ENCODE measurements at regions not wholly inside any gene's neighbourhood (a gene's known extent, or its start where the extent isn't known, plus 50 kb on each side); places are given as distances from the start of the nearest gene placed in this dataset.
A peak's percentile ranks its signal among the peaks of the same experiment; 100 is the strongest.
"Not testable (repeated sequence)": the region's sequence is repeated elsewhere in the genome, so short reads cannot be mapped to it uniquely, and the experiment has no call there.

- no peak for DNase-seq
Observed at GRCh38 chr7:142461437-142461836, 203.6 kb upstream of the PRSS58 start.

DNA sequence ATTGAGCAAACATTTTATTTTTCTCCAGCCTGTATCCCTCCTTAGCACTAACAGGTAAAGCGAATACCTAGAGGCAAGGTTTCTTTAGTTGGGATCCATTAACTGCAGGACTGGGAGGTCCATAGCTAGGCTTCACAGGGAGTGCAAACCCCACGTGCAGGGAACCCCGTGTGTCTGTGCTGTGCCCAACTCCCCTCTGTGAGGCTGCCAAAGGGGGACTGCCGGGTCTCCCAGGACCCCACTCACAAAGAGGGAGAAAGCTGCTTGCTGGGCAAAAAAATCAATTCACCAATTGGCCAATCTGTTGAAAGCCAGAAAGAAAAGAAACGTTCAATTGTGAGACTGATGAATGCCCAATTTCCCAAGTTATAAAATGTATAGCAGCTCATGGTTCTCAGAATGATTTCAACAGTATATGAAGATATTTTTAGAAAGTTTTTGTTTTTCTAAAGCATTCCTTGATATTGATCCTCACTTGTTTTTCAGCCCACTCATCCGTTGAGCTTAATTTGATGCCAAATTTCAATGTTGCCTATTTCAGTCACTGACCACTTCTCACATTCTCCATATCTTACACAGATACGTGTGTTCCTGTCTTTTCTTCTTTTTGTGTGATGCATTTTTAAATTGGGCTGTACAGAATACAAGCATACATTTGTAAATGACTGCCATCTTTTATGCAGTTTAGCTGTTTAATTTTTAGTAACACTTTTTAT lies 202.7 kb upstream of the PRSS58 start:
- no peak for DNase-seq

DNA sequence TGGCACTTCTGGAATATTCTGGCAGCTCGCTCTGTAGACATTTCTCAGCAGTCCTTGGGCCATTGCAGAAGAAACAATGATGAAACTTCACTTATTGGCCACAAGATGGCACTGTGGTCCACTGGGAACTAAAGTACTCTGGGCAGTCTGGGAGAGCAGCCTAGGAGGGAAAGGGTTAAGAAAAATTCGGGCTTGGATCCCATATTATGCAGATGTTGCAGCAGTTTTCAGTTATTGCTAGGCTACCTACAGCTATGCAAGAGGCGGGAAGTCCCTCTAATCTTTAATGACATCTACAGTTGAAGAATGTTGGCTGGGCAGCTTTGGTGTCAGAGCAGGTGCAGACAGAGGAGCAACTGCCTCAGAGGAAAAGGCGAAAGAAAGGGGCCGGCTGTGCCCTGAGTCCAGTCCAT lies 201.7 kb upstream of the PRSS58 start:
- DNase-seq = peak; percentile 88

DNA sequence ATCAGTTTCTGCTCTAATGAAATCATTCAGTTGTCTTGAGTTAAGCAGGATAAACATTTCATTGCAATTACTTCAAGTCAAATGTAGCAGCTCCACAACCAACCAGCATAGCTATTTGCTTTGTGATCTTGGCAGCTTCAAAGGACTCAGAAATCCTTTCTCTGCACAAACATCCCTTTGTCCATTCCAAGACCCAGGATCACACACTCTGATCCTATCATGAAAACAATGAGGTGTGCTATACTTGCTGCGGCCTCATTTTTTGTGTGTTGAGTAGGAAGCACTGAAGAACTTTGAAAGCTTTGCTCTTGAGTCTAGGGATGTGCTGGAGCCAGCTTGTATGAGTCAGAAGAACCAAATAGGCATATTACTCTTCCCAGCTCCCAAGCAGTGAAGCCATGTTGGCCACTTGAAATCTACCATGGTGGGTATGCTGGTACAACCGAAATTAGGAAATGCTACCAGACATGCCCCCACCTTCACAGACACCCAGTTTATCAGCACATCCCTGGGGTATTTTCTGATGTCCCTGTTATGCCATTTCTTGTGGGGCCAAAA lies 199.4 kb upstream of the PRSS58 start:
- no peak for DNase-seq

- DNase-seq = no peak
Observed at GRCh38 chr7:142455392-142455791, 197.5 kb upstream of the PRSS58 start.

GRCh38 chr7:142454862-142455261 lies 197.0 kb upstream of the PRSS58 start:
- no peak for DNase-seq

GRCh38 chr7:142452791-142453190 lies 194.9 kb upstream of the PRSS58 start:
- no peak for DNase-seq

DNA sequence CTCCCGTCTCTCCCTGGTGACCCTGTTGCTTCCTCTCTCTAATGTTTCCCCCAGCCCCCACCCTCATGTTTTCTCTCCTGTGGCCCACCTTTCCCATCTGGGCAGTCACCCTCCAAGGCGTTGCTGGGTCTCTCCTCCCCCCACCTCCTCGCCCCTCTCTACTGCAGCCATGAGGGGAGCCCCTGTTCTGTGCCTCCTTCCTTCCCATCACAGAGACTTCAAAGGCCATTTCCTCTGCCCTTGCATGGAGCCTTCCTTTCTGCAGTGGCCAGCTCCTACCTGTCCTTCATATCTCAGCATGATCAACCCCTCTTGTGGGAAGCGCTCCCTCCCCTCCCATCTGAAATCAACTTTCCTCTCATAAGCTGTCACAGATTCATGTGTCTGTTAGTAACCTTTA lies 194.0 kb upstream of the PRSS58 start:
- no peak for DNase-seq

DNA sequence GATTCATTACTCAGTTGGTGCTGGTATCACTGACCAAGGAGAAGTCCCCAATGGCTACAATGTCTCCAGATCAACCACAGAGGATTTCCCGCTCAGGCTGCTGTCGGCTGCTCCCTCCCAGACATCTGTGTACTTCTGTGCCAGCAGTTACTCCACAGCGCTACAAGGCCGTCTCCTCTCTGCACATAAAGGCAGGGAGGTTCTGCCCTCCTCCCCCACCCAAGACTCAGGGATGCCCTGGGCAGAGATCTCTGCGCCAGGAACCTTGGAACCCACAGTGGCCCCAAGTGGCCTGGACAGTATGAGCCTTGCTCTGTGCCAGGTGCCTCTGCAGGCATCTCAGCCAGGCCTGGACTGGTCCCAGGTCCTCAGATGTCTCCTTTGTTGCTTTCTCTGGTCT lies 193.4 kb upstream of the PRSS58 start:
- no peak for DNase-seq

- DNase-seq = no peak
Observed at GRCh38 chr7:142450695-142451094, 192.8 kb upstream of the PRSS58 start.

- no peak for DNase-seq
Observed at GRCh38 chr7:142450206-142450605, 192.3 kb upstream of the PRSS58 start.

- not testable (repeated sequence) for DNase-seq
Observed at GRCh38 chr7:142448857-142449256, 191.0 kb upstream of the PRSS58 start.

- no peak for DNase-seq
Observed at GRCh38 chr7:142447762-142448161, 189.9 kb upstream of the PRSS58 start.

DNA sequence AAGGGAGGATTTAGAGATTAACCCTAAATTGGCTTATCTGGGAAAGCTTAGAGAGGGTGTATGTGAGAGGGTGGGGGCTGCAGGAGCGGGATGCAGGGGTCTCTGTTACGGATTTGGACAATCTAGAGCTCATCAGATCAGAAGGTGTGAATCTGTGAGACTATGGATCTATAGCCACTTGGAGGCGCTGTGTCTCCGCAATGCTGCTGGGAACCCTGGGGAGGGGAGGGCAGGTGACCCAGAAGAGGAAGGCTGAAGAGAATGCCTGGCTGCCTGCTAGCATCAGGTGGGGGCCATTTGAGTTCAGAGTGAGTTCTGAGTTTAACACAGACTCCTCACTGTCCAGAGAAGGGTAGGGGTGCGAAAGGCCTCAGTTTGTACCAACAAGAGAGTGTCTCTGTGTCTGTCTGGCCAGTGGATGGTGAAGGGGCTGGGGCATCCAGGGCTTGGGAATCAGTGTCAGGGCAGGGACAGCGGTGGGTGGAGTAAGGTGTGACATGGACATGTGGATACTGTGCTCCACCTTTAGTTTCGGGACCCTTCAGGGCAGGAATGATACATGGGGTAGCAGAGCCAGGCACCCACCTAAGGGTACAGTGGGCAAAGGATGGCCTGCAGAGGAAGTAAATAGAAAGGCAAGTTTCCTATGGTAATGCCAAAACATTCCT lies 187.3 kb upstream of the PRSS58 start:
- DNase-seq = no peak

DNA sequence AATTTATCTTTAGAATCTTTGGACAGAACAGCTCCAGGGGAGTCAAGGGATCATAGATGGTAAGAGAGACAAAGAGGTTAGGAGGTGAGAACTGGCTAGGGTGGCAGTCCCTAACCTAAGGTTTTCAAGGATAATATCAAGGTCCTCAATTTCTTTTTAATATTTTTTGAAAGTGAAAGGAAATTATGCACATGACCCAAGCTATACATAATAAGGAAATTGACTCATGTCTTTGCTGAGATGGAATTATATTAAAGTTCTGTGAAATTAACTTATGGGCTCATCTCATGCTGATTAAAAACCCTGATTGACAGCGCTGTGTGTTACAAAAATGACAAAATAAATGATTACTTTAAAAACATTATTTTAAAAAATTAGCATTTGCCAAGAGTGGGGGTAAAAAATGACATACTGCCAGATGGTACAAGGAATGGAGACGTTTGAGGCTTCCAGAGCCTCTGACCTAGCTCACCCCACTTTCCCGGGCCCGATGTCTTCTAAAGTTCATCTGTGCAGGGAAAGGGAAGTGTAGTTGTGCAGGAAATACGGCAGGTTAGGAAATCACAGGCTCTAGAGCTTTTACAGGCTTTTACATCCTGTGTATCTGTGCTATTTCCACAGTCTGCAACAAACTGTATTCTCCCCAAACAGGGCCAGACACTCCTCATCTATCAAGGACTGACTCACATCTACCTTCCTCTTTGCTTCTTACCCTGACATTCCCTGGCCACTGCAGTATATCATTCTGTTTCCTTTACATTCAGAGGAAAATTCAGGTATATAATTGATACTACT lies 185.6 kb upstream of the PRSS58 start:
- DNase-seq = no peak

DNA sequence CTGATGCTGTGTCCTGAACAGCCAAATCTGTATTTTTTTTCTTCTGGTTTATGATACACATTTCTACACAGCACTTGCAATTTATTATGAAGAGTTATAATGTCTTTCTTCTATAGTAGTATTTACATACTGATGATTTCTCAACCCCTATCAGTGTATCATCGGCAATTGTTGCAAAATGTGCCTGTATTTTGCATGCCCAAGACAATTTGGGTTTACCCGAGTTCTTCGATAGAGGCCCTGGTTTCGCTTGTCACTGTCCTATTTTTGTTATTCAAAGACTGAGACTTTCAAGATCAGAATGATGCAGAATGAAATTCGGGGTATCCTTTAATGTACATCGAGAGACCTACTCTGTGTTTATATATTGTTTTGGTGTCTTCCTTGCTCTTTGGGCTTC lies 184.5 kb upstream of the PRSS58 start:
- no peak for DNase-seq

DNA sequence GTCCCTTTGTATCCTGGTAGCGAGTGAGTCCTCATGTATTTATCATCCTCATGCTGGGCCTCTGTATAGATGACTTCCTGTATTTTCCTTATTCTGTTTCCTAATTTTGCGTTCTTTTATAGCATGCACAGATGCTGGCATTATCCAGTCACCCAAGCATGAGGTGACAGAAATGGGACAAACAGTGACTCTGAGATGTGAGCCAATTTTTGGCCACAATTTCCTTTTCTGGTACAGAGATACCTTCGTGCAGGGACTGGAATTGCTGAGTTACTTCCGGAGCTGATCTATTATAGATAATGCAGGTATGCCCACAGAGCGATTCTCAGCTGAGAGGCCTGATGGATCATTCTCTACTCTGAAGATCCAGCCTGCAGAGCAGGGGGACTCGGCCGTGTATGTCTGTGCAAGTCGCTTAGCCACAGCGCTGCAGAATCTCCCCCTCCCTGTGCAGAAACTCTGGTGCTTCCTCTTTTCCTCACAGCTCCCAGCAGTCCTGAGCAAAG lies 183.1 kb upstream of the PRSS58 start:
- no peak for DNase-seq

- DNase-seq = no peak
Observed at GRCh38 chr7:142440219-142440905, 182.5 kb upstream of the PRSS58 start.

- DNase-seq = no peak
Observed at GRCh38 chr7:142439739-142440138, 181.9 kb upstream of the PRSS58 start.

DNA sequence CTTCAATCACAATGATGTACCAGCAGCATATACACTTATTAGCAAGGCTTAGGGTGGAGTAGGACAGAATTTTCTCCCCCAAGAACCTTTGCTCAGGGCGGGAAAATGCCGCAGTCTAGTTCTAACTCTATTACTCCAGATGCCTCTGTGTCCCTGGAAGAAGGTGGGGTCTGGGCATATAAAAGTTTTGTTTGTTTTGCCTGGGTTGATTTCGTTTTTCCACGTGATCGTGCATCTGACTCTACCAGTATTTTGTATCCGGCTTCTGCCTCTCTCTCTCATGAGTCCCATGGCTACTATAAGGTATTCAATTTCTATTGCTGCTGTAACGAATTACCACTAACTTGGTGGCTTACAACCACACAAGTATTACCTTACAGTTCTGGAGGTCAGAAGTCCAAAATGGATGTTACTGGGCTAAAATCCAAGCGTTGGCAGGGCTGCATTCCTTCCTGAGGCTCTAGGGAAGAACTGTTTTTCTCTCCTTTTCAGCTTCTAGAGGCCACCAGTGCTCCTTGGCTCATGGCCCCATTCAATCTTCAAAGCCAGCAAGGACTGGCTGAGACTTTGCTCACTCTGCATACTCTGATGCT lies 181.2 kb upstream of the PRSS58 start:
- no peak for DNase-seq

- DNase-seq = peak; percentile 43
Observed at GRCh38 chr7:142438235-142438922, 180.5 kb upstream of the PRSS58 start.

- DNase-seq = no peak
Observed at GRCh38 chr7:142437741-142438140, 179.9 kb upstream of the PRSS58 start.
